HepG2 (cell line): ENCODE measurements at regions not wholly inside any gene's neighbourhood (a gene's known extent, or its start where the extent isn't known, plus 50 kb on each side); places are given as distances from the start of the nearest gene placed in this dataset.

Source experiments
- ATAC-seq: fragments of 200-7000 bp; cut with Tn5 transposase; 3 replicates; pipeline ENCODE4 v1.9.1; 2020; ENCODE audit warnings: mild to moderate bottlenecking, moderate library complexity
- BruUV-seq: library from RNA; stranded (reverse); fragments of 400-500 nt; replicated peaks from 2 replicates; lab custom pipeline; 2021; lab: Mats Ljungman, UMichigan
- CTCF ChIA-PET: fragments of 300-600 bp; formaldehyde crosslinking; extraction: SDS; loops from one replicate; lab custom pipeline; 2021; ENCODE audit warnings: low total read pairs, inconsistent platforms, low intra/inter-chr PET ratio; lab: Yijun Ruan, JAX
- POLR2A ChIA-PET: fragments of 350-600 bp; sonication (Branson Sonifier 250); formaldehyde crosslinking; loops from one replicate; lab custom pipeline; 2020; ENCODE audit warnings: antibody characterized with exemption, inconsistent platforms; lab: Yijun Ruan, JAX
- DNase-seq: peaks from one replicate; pipeline ENCODE4 v3.0.0-alpha.2; 2015; ENCODE audit warnings: low spot score
- FAIRE-seq: peaks from 3 replicates; lab custom pipeline; 2011; peaks lifted over from hg19 to GRCh38; lab: Jason Lieb, UNC
- H2AFZ ChIP-seq: one replicate; pipeline ENCODE4 v1.6.1; 2011; ENCODE audit warnings: low read length, inconsistent platforms
- H3K27ac ChIP-seq: fragments of 300-600 bp; 3 replicates; pipeline ENCODE4 v1.8.0; 2011; ENCODE audit warnings: mixed run types, mild to moderate bottlenecking, mixed read lengths, low read length, inconsistent platforms; ENCODE audit not compliant: insufficient read depth; ENCODE audit errors: extremely low read length
- H3K27me3 ChIP-seq, 2 experiments: fragments of 200-600 bp in 1 of 2; 2 replicates in 1 of 2; 3 replicates in 1 of 2; pipeline versions ENCODE4 v1.6.0 to v1.8.0; 2011; ENCODE audit warnings: low read length in 2 of 2, mild to moderate bottlenecking in 2 of 2, moderate library complexity in 2 of 2, inconsistent platforms in 1 of 2; ENCODE audit not compliant: insufficient read depth in 2 of 2, control insufficient read depth in 1 of 2
- H3K36me3 ChIP-seq, 2 experiments: fragments of 200-600 bp in 1 of 2; replicated peaks in 1 of 2; 2 replicates in 1 of 2; 3 replicates in 1 of 2; pipeline versions ENCODE4 v1.5.1 to v1.8.0; 2011; ENCODE audit warnings: low read length in 2 of 2, inconsistent platforms in 1 of 2; ENCODE audit not compliant: insufficient read depth in 2 of 2, control insufficient read depth in 1 of 2
- H3K4me1 ChIP-seq: 2 replicates; pipeline ENCODE4 v1.5.1; 2012; ENCODE audit warnings: low read length, inconsistent platforms; ENCODE audit not compliant: insufficient read depth
- H3K4me2 ChIP-seq: 2 replicates; pipeline ENCODE4 v1.6.0; 2011; ENCODE audit warnings: low read depth, low read length, inconsistent platforms
- H3K4me3 ChIP-seq, 3 experiments: fragments of 200-600 bp in 1 of 3; sonication (generic), shearing (Covaris generic) in 1 of 3; replicated peaks in 1 of 3; 2 replicates each; pipeline ENCODE4 v1.5.1; 2011 to 2016; ENCODE audit warnings: low read length in 3 of 3, inconsistent platforms in 2 of 3, low read depth in 2 of 3, mild to moderate bottlenecking in 2 of 3, control low read depth in 1 of 3, mixed read lengths in 1 of 3; ENCODE audit not compliant: insufficient read depth in 1 of 3
- H3K79me2 ChIP-seq: one replicate; pipeline ENCODE4 v1.6.1; 2011; ENCODE audit warnings: low read length, inconsistent platforms; ENCODE audit not compliant: insufficient read depth
- H3K9ac ChIP-seq: 2 replicates; pipeline ENCODE4 v1.6.0; 2011; ENCODE audit warnings: mild to moderate bottlenecking, low read depth, low read length, inconsistent platforms; ENCODE audit not compliant: insufficient read depth
- H3K9me3 ChIP-seq: 2 replicates; pipeline ENCODE4 v1.5.1; 2012; ENCODE audit warnings: mild to moderate bottlenecking, low read length
- H4K20me1 ChIP-seq: 2 replicates; pipeline ENCODE4 v1.6.0; 2011; ENCODE audit warnings: inconsistent platforms, mild to moderate bottlenecking, low read length, moderate library complexity; ENCODE audit not compliant: insufficient read depth
- GPBP1L1 ChIP-seq: sonication (generic); formaldehyde crosslinking; IDR thresholded peaks from 2 replicates; pipeline ENCODE4 v1.5.0; 2020; ENCODE audit warnings: mild to moderate bottlenecking, missing genetic modification reagents
- HMGXB3 ChIP-seq: sonication (generic); formaldehyde crosslinking; IDR thresholded peaks from 2 replicates; pipeline ENCODE4 v1.4.0; 2020; ENCODE audit warnings: missing genetic modification reagents, borderline replicate concordance
- PRPF4 ChIP-seq: fragments of 200-400 bp; formaldehyde crosslinking; IDR thresholded peaks from 2 replicates; pipeline ENCODE4 v1.6.1; 2016; ENCODE audit warnings: low read length, low read depth; ENCODE audit not compliant: poor library complexity, severe bottlenecking
- RARA ChIP-seq: IDR thresholded peaks from 2 replicates; pipeline ENCODE4 v1.6.1; 2016; ENCODE audit warnings: missing genetic modification reagents, missing compliant biosample characterization
- RBM22 ChIP-seq: fragments of 200-400 bp; formaldehyde crosslinking; optimal IDR thresholded peaks from 2 replicates; pipeline ENCODE3; 2017; ENCODE audit warnings: mild to moderate bottlenecking, low read length, moderate library complexity
- SP2 ChIP-seq: sonication (generic); formaldehyde crosslinking; IDR thresholded peaks from 2 replicates; pipeline ENCODE4 v1.5.1; 2020; ENCODE audit warnings: mild to moderate bottlenecking, missing genetic modification reagents
- YEATS2 ChIP-seq: sonication (generic); formaldehyde crosslinking; IDR thresholded peaks from 2 replicates; pipeline ENCODE4 v1.4.0; 2020; ENCODE audit warnings: missing genetic modification reagents, borderline replicate concordance
- ZEB1 ChIP-seq: IDR thresholded peaks from 2 replicates; pipeline ENCODE4 v1.6.1; 2012; ENCODE audit warnings: mild to moderate bottlenecking, low read depth, inconsistent platforms; ENCODE audit not compliant: insufficient replicate concordance
- ZFP36L1 ChIP-seq: sonication (generic); formaldehyde crosslinking; IDR thresholded peaks from 2 replicates; pipeline ENCODE4 v1.8.0; 2022; ENCODE audit warnings: mild to moderate bottlenecking, missing genetic modification reagents, moderate library complexity
- ZMYM4 ChIP-seq: sonication (generic); formaldehyde crosslinking; IDR thresholded peaks from 2 replicates; pipeline ENCODE4 v1.8.1; 2023; ENCODE audit warnings: mild to moderate bottlenecking, missing genetic modification reagents
- ZNF350 ChIP-seq: sonication (generic); formaldehyde crosslinking; IDR thresholded peaks from 2 replicates; pipeline ENCODE4 v1.4.0; 2020; ENCODE audit warnings: mild to moderate bottlenecking, low read depth, missing genetic modification reagents, borderline replicate concordance
- ZNF749 ChIP-seq: sonication (generic); formaldehyde crosslinking; IDR thresholded peaks from 2 replicates; pipeline ENCODE4 v1.8.0; 2022; ENCODE audit warnings: mild to moderate bottlenecking, missing genetic modification reagents, moderate library complexity, borderline replicate concordance
- ZNF777 ChIP-seq: sonication (generic); formaldehyde crosslinking; IDR thresholded peaks from 2 replicates; pipeline ENCODE4 v1.4.0; 2020; ENCODE audit warnings: missing genetic modification reagents
- WGBS: methylation state at CpG from one replicate; pipeline ENCODE4 v1.1.6; 2017; ENCODE audit warnings: low lambda C conversion rate; 5-methylcytosine and 5-hydroxymethylcytosine counted together
- in situ Hi-C: cut with HindIII; loops from 2 replicates; pipeline ENCODE4 v1.10.0; 2017; ENCODE audit warnings: low pct_unique_long_range_greater_than_20kb; ENCODE audit not compliant: extremely low pct_ligation_motif_present
- intact Hi-C: fragments of 100-400 bp; cut with micrococcal nuclease; formaldehyde crosslinking; loops from one replicate; pipeline ENCODE4 v1.10.0; 2022; ENCODE audit not compliant: unreplicated experiment

GRCh38 chr11:33640730-33641371 lies 59.8 kb downstream of the C11orf91 start:
- Histone ChIP-seq H4K20me1 (no peaks in the 10 kb centered on the region), H3K27me3 (peaks cover 1 to 17% of the 10 kb centered on the region in 2 experiments; a peak in 2 of 5 replicates), H2AFZ (no peak overlapping the region), H3K79me2 (no peaks in the 10 kb centered on the region), H3K4me2 (no peak overlapping the region), H3K27ac (no peak overlapping the region), H3K4me1 (no peaks in the 10 kb centered on the region), H3K9me3 (no peaks in the 10 kb centered on the region), H3K9ac (no peak overlapping the region), H3K4me3 (no peak overlapping the region), H3K36me3 (no peaks in the 10 kb centered on the region)
- under 1% methylated on average over 7 of the region's 8 CpGs for WGBS
- no TSS peak for BruUV-seq
- ATAC-seq (no peak), FAIRE-seq (no peak), DNase-seq (no peak)
- ChIA-PET CTCF (no interaction called here), POLR2A (no interaction called here)
- intact Hi-C loops: no loop called here
- no peak for TF ChIP-seq ZNF777 (CRISPR knock-in tag)
- TF ChIP-seq, all 625 proteins: peak for 0
- in situ Hi-C loops: no loop called here

GRCh38 chr11:33638608-33639007 lies 62.0 kb downstream of the C11orf91 start:
- FAIRE-seq: no peak
- DNase-seq: no peak
- Histone ChIP-seq H2AFZ (no peak overlapping the region), H3K79me2 (no peaks in the 10 kb centered on the region), H3K9ac (no peak overlapping the region), H3K27ac (no peak overlapping the region), H3K9me3 (no peaks in the 10 kb centered on the region), H3K27me3 (peaks cover 2 to 16% of the 10 kb centered on the region in 2 experiments; a peak in 3 of 5 replicates), H3K4me1 (peaks cover 9% of the 10 kb centered on the region), H4K20me1 (no peaks in the 10 kb centered on the region), H3K4me3 (no peak overlapping the region), H3K36me3 (no peaks in the 10 kb centered on the region), H3K4me2 (no peak overlapping the region)
- ChIA-PET POLR2A (no interaction called here), CTCF (no interaction called here)
- intact Hi-C loops: no loop called here
- in situ Hi-C loops: no loop called here
- no TSS peak for BruUV-seq
- 0% methylated on average over 1 of the region's 1 CpG for WGBS
- no peak for ATAC-seq
- no peak for TF ChIP-seq ZMYM4
- TF ChIP-seq ZEB1: no peak
- no peak for TF ChIP-seq YEATS2 (CRISPR knock-in tag)
- no peak for TF ChIP-seq GPBP1L1 (CRISPR knock-in tag)
- no peak for TF ChIP-seq ZNF749 (CRISPR knock-in tag)
- no peak for TF ChIP-seq PRPF4
- TF ChIP-seq ZFP36L1 (CRISPR knock-in tag): no peak
- TF ChIP-seq RBM22: no peak
- TF ChIP-seq HMGXB3: no peak
- no peak for TF ChIP-seq SP2 (CRISPR knock-in tag)
- no peak for TF ChIP-seq RARA
- TF ChIP-seq ZNF350 (CRISPR knock-in tag): no peak
